Epithelial cell of proximal tubule (primary cell): ENCODE measurements at regions not wholly inside any gene's neighbourhood (a gene's known extent, or its start where the extent isn't known, plus 50 kb on each side); places are given as distances from the start of the nearest gene placed in this dataset.

ENCODE experiments used
- DNase-seq: peaks from one replicate; pipeline ENCODE4 v3.0.0-alpha.2; 2011; ENCODE audit warnings: low read depth
- H3K4me3 ChIP-seq: 2 replicates; pipeline ENCODE4 v1.5.1; 2011; ENCODE audit warnings: low read depth, mild to moderate bottlenecking, low read length
- TF ChIP-seq, protein P1 (sequence below): conservative IDR thresholded peaks from 2 replicates; pipeline ENCODE4 v1.5.1; 2012; ENCODE audit warnings: low read depth, mild to moderate bottlenecking, low read length

DNA sequence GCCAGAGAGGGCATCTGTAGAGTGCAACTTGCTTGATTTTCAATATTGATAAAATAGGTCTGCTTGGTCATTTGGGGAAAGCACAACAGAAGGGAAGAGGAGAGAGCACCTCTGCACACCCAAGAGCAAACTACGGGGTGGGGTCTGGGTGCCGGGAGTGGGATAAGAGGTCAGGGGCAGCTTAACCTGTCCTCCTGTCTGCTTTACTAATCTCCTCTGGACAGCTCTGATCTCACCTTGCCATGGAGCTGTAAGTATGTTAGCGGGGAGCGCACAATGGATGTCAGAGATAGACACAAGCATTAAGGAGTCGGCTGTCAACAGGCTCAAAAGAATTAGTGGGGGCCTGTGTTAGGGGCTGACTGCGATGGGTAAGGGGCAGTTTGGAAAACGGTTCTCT, 328.7 kb downstream of the CYRIA start:
- DNase-seq, result no peak
- TF ChIP-seq, protein P1, sequence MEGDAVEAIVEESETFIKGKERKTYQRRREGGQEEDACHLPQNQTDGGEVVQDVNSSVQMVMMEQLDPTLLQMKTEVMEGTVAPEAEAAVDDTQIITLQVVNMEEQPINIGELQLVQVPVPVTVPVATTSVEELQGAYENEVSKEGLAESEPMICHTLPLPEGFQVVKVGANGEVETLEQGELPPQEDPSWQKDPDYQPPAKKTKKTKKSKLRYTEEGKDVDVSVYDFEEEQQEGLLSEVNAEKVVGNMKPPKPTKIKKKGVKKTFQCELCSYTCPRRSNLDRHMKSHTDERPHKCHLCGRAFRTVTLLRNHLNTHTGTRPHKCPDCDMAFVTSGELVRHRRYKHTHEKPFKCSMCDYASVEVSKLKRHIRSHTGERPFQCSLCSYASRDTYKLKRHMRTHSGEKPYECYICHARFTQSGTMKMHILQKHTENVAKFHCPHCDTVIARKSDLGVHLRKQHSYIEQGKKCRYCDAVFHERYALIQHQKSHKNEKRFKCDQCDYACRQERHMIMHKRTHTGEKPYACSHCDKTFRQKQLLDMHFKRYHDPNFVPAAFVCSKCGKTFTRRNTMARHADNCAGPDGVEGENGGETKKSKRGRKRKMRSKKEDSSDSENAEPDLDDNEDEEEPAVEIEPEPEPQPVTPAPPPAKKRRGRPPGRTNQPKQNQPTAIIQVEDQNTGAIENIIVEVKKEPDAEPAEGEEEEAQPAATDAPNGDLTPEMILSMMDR, result no peak
- H3K4me3 ChIP-seq, result no peak overlapping the region

DNA sequence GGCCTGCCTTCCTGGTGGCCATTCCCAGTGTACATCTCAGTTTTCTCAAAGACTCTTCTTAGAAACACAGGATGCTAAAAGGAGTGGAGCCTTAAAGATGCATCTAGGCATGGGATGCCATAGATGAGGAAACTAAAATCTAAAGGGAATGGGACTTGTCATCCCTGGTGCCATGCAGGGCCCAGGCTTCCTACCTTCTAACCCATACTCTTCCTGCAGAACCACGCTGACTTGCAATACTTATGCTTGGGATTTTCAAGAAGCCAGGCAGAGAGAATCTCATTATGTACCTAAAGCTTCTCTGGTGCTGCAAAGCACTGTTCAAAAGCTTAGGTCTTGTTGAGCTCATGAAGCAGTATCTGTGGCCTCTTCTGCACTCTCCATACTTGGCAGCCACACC, 329.1 kb downstream of the CYRIA start:
- no peak for DNase-seq
- no peak overlapping the region for H3K4me3 ChIP-seq
- TF ChIP-seq, protein P1, result no peak

DNA sequence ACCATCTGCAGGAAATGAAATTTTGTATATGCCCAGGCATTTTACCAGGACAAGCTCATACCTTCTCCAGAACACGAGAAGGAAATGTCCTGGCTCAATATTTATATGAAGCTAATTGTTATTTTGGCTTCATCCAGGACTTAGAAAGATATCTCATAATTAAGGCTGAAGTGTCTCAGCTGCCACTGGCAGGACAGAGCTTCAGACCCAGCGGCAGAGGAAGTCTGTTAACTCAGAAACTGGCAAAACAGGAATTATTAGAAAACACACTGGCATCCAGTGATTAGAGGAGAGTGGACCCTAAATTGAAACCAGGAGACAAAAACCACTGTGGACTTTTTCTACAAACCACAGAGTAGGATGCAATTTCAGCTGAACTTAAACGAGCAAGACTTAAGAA, 329.7 kb downstream of the CYRIA start:
- no peak for DNase-seq
- no peak overlapping the region for H3K4me3 ChIP-seq
- TF ChIP-seq, protein P1, result no peak

DNA sequence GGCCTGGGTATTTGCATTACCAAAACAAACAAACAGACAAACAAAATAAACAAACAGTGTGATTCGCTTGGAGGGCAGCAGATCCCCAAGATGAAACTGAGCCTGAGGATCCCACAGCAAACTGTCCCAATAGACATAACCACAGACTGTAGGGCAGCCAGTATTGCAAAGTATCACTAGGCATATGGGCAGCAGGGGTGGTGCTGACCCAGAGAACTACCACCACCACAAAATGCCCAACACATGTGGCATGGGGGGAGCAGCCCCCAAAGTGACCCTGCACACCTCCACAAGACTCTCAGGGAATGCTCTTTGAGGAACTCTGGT, 330.1 kb downstream of the CYRIA start:
- no peak overlapping the region for H3K4me3 ChIP-seq
- TF ChIP-seq, protein P1, result no peak
- DNase-seq, result no peak

DNA sequence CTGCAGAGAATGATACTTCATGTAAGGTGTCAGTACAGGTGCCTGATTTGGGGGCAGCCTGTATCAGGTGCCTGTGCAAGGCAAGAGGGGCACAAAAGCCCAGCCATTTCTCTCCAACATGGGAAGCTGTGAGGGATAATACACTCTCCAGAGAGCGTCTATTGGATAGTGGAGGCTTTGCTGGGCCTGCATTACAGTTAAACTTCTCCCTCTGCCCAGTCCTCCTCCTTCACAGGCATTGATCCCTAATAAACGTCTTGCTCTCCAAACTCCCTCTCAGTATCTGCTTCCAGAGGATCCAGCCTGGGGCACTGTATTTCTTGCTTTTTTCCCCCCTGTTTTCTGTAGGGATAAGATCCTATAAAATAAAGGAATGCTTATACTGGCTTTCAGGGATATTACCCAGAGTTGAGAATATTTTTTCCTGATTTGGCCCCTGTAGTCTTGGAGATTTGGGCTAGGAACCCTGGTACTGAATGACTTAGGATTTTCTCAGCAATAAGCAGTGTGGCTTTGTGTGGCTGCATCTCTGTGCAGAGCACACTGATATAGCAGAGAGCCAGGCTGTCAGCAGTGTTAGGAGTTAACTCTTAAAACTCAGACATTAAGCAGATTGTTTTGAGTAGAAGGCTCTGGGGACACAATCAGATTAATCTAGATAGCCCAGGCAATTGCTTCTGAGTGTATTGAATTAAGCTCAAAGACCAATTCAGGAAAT, 330.6 kb downstream of the CYRIA start:
- TF ChIP-seq, protein P1, result no peak
- no peak for DNase-seq
- no peak overlapping the region for H3K4me3 ChIP-seq

DNA sequence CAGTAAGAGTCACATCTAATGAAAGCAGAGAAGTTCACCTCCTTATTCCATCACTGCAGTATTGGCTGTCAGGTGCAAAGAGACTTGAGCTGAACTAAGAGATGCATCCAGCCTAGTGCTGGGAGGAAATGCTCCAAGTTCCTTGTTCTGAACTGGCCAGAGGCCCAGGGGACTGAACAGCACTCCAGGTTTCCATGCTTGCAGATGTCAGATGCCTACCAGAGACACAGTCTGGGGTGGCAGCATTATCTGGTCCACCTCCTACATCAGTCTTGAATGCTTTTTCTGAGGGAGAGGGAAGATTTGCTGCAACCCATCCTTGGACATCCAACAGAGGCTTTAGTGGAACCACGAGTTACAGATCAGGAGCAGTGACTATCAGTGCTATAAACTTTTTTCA, 331.3 kb downstream of the CYRIA start:
- TF ChIP-seq, protein P1, result no peak
- DNase-seq, result no peak
- no peak overlapping the region for H3K4me3 ChIP-seq

DNA sequence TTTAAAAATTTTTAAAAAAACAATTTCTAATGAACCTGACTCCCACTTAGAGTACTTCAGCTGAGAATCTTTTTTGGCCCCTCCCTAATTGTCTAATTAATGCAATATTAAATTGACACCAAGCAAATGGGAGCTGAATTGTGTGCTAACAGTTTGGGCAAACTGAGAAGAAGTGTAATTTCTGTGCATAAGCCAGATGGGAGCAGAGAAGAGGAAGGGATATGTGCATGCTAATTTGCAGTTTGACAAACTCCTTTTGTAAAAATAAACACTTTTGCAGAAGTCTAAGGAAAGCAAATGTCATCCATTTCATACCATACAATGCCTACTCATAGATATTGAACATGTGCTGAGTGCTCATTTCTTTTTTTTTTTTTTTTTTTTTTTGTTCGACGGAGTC, 332.0 kb downstream of the CYRIA start:
- no peak overlapping the region for H3K4me3 ChIP-seq
- DNase-seq, result no peak
- TF ChIP-seq, protein P1, result no peak
